Mesendoderm (in vitro differentiated cells): ENCODE measurements at regions not wholly inside any gene's neighbourhood (a gene's known extent, or its start where the extent isn't known, plus 50 kb on each side); places are given as distances from the start of the nearest gene placed in this dataset.
"Not testable (repeated sequence)": the region's sequence is repeated elsewhere in the genome, so short reads cannot be mapped to it uniquely, and the experiment has no call there.

Experiments
- DNase-seq: peaks from one replicate; pipeline ENCODE4 v3.0.0; 2013
- H2AK5ac ChIP-seq: 2 replicates; pipeline ENCODE4 v1.6.1; 2013; ENCODE audit warnings: low read length, inconsistent platforms
- H2BK120ac ChIP-seq: 2 replicates; pipeline ENCODE4 v1.6.1; 2013; ENCODE audit warnings: low read depth, mild to moderate bottlenecking, low read length, moderate library complexity, mixed read lengths
- H2BK15ac ChIP-seq: replicated peaks from 2 replicates; pipeline ENCODE4 v1.6.1; 2013; ENCODE audit warnings: low read depth, mild to moderate bottlenecking, moderate library complexity
- H2BK5ac ChIP-seq: 2 replicates; pipeline ENCODE4 v1.6.1; 2013; ENCODE audit warnings: low read length, inconsistent platforms
- H3K18ac ChIP-seq: 2 replicates; pipeline ENCODE4 v1.6.1; 2013; ENCODE audit warnings: mild to moderate bottlenecking, low read length, mixed read lengths
- H3K23ac ChIP-seq: one replicate; pipeline ENCODE4 v1.6.1; 2013; ENCODE audit warnings: low read length
- H3K27ac ChIP-seq: 2 replicates; pipeline ENCODE4 v1.5.1; 2013; ENCODE audit warnings: low read depth, mild to moderate bottlenecking, inconsistent platforms, low read length, moderate library complexity
- H3K27me3 ChIP-seq: 2 replicates; pipeline ENCODE4 v1.6.1; 2013; ENCODE audit warnings: low read length, control low read depth, mild to moderate bottlenecking, inconsistent platforms; ENCODE audit not compliant: insufficient read depth, poor library complexity
- H3K36me3 ChIP-seq: 2 replicates; pipeline ENCODE4 v1.6.1; 2013; ENCODE audit warnings: low read length, inconsistent platforms; ENCODE audit not compliant: control insufficient read depth, insufficient read depth
- H3K4ac ChIP-seq: one replicate; pipeline ENCODE4 v1.6.1; 2013; ENCODE audit warnings: low read depth, mild to moderate bottlenecking, low read length, moderate library complexity
- H3K4me1 ChIP-seq: 2 replicates; pipeline ENCODE4 v1.6.1; 2013; ENCODE audit warnings: low read depth, low read length, inconsistent platforms; ENCODE audit not compliant: control insufficient read depth
- H3K4me2 ChIP-seq: 2 replicates; pipeline ENCODE4 v1.6.1; 2013; ENCODE audit warnings: low read length
- H3K4me3 ChIP-seq: 2 replicates; pipeline ENCODE4 v1.5.1; 2013; ENCODE audit warnings: mild to moderate bottlenecking, low read length
- H3K56ac ChIP-seq: one replicate; pipeline ENCODE4 v1.6.1; 2013; ENCODE audit warnings: low read length
- H3K79me1 ChIP-seq: 2 replicates; pipeline ENCODE4 v1.6.1; 2013; ENCODE audit warnings: low read length, inconsistent platforms
- H3K79me2 ChIP-seq: 2 replicates; pipeline ENCODE4 v1.6.1; 2013; ENCODE audit warnings: mild to moderate bottlenecking, low read length; ENCODE audit not compliant: control insufficient read depth, insufficient read depth
- H3K9ac ChIP-seq: 2 replicates; pipeline ENCODE4 v1.6.1; 2013; ENCODE audit warnings: low read length, inconsistent platforms
- H4K5ac ChIP-seq: one replicate; pipeline ENCODE4 v1.6.1; 2013; ENCODE audit warnings: low read length
- H4K8ac ChIP-seq: one replicate; pipeline ENCODE4 v1.6.1; 2013; ENCODE audit warnings: low read depth, mild to moderate bottlenecking, control low read depth, low read length, moderate library complexity
- WGBS: extraction: QIAGEN DNeasy Blood & Tissue Kit; methylation state at CpG from one replicate; pipeline ENCODE4 v1.1.7; 2013; ENCODE audit warnings: low lambda C conversion rate, missing lambda C conversion rate; ENCODE audit not compliant: insufficient coverage; ENCODE audit errors: extremely low coverage; 5-methylcytosine and 5-hydroxymethylcytosine counted together

- not testable (repeated sequence) for H3K27ac ChIP-seq, H3K36me3 ChIP-seq, H3K23ac ChIP-seq, H3K4me3 ChIP-seq, H3K79me1 ChIP-seq, H2BK120ac ChIP-seq, H3K18ac ChIP-seq, H3K4me2 ChIP-seq, H3K9ac ChIP-seq, DNase-seq, H3K4me1 ChIP-seq, H2AK5ac ChIP-seq, H3K56ac ChIP-seq, H3K27me3 ChIP-seq, H3K4ac ChIP-seq, H2BK15ac ChIP-seq, H3K79me2 ChIP-seq, H4K5ac ChIP-seq, H4K8ac ChIP-seq, H2BK5ac ChIP-seq
- no CpG with 5 or more reads among the region's 8 CpGs for WGBS
These were observed 148.0 kb downstream of the CDH26 start for GRCh38 chr20:60106186-60106585.

- Histone ChIP-seq H3K9ac (no peak overlapping the region), H3K23ac (no peak overlapping the region), H3K4me1 (no peaks in the 10 kb centered on the region), H2AK5ac (no peak overlapping the region), H2BK120ac (no peak overlapping the region), H3K36me3 (no peaks in the 10 kb centered on the region), H3K4me3 (no peak overlapping the region), H3K79me2 (no peaks in the 10 kb centered on the region), H3K18ac (no peak overlapping the region), H4K5ac (no peak overlapping the region), H2BK15ac (no peak overlapping the region), H3K56ac (no peak overlapping the region), H3K4me2 (no peak overlapping the region), H4K8ac (no peak overlapping the region), H3K4ac (no peak overlapping the region), H3K27ac (no peak overlapping the region), H3K79me1 (no peaks in the 10 kb centered on the region), H2BK5ac (no peak overlapping the region), H3K27me3 (no peaks in the 10 kb centered on the region)
- no CpG with 5 or more reads among the region's 10 CpGs for WGBS
- DNase-seq: no peak
These were observed 149.6 kb downstream of the CDH26 start for GRCh38 chr20:60107621-60108390.

GRCh38 chr20:60108397-60108796, 150.2 kb downstream of the CDH26 start:
- Histone ChIP-seq H2BK5ac (no peak overlapping the region), H2BK15ac (no peak overlapping the region), H3K9ac (no peak overlapping the region), H3K4me3 (no peak overlapping the region), H3K4ac (no peak overlapping the region), H3K27me3 (no peaks in the 10 kb centered on the region), H3K79me1 (no peaks in the 10 kb centered on the region), H3K4me2 (no peak overlapping the region), H3K36me3 (no peaks in the 10 kb centered on the region), H3K27ac (no peak overlapping the region), H3K4me1 (no peaks in the 10 kb centered on the region), H2BK120ac (no peak overlapping the region), H3K56ac (no peak overlapping the region), H2AK5ac (no peak overlapping the region), H4K8ac (no peak overlapping the region), H3K23ac (no peak overlapping the region), H3K18ac (no peak overlapping the region), H4K5ac (no peak overlapping the region), H3K79me2 (no peaks in the 10 kb centered on the region)
- DNase-seq: no peak
- no CpG with 5 or more reads among the region's 5 CpGs for WGBS

GRCh38 chr20:60113024-60113724, 155.0 kb downstream of the CDH26 start:
- no peak overlapping the region for H3K4me2 ChIP-seq
- DNase-seq: no peak
- no peak overlapping the region for H2AK5ac ChIP-seq
- H2BK120ac ChIP-seq: no peak overlapping the region
- no peak overlapping the region for H3K56ac ChIP-seq
- H3K27ac ChIP-seq: no peak overlapping the region
- no CpG with 5 or more reads among the region's 11 CpGs for whole genome bisulfite sequencing
- H2BK15ac ChIP-seq: no peak overlapping the region
- no peak overlapping the region for H3K9ac ChIP-seq
- H3K79me2 ChIP-seq: no peaks in the 10 kb centered on the region
- H3K36me3 ChIP-seq: no peaks in the 10 kb centered on the region
- no peak overlapping the region for H3K4ac ChIP-seq
- no peak overlapping the region for H3K23ac ChIP-seq
- H2BK5ac ChIP-seq: no peak overlapping the region
- no peak overlapping the region for H3K18ac ChIP-seq
- peaks cover 2% of the 10 kb centered on the region for H3K4me1 ChIP-seq
- H3K79me1 ChIP-seq: no peaks in the 10 kb centered on the region
- H3K4me3 ChIP-seq: no peak overlapping the region
- H3K27me3 ChIP-seq: no peaks in the 10 kb centered on the region
- no peak overlapping the region for H4K5ac ChIP-seq
- H4K8ac ChIP-seq: no peak overlapping the region

- Histone ChIP-seq H3K56ac (no peak overlapping the region), H3K27ac (no peak overlapping the region), H2AK5ac (no peak overlapping the region), H3K4me1 (peaks cover 2% of the 10 kb centered on the region), H3K79me1 (no peaks in the 10 kb centered on the region), H4K5ac (no peak overlapping the region), H3K27me3 (no peaks in the 10 kb centered on the region), H3K4ac (no peak overlapping the region), H3K23ac (no peak overlapping the region), H3K9ac (no peak overlapping the region), H2BK5ac (no peak overlapping the region), H3K4me3 (no peak overlapping the region), H3K79me2 (no peaks in the 10 kb centered on the region), H3K18ac (no peak overlapping the region), H2BK120ac (no peak overlapping the region), H3K36me3 (no peaks in the 10 kb centered on the region), H2BK15ac (no peak overlapping the region), H3K4me2 (no peak overlapping the region), H4K8ac (no peak overlapping the region)
- WGBS: no CpG with 5 or more reads among the region's 6 CpGs
- no peak for DNase-seq
These were observed 155.5 kb downstream of the CDH26 start for GRCh38 chr20:60113771-60114170.
